ENCODE measurements at regions not wholly inside any gene's neighbourhood (a gene's known extent, or its start where the extent isn't known, plus 50 kb on each side); places are given as distances from the start of the nearest gene placed in this dataset.

DNA sequence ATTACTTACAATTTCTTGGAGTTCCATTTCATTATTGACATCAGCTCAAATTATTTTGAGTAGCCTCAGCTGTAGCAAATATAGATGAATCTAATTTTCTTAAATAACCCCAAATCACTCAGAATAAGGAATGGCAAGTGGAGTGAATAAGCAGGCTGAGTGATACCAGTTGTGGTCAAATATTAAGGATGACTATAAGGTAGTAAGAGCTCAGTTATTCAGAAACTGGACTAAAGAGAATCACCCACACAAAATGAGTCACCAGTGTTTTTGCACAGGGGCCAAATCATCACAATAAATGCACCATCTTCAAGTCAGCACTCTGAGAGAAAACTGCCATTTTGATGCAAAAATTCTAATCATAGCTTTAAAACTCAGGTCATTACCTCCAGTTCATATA lies 128.9 kb upstream of the TARS1 start:
- BruUV-seq (replicated peaks), result no TSS peak
- no peaks in the 10 kb centered on the region for H3K27me3 Mint-ChIP-seq (ENCODE audit: insufficient read depth, unreplicated experiment)
- no peak overlapping the region for H3K4me3 Mint-ChIP-seq (ENCODE audit: unreplicated experiment)
- ChIA-PET CTCF (interaction anchor here (0.5 to 1.5 kb wide), 7 partner anchors 8 to 698 kb away, joined by 3 to 5 read pairs (median 3); no protein-coding TSS in a partner anchor), POLR2A (interaction anchor here (0.5 to 5.6 kb wide), 9 partner anchors 8 to 363 kb away, joined by 3 to 23 read pairs (median 7); partner anchors contain the start of gene TARS1)
- H3K4me1 Mint-ChIP-seq (ENCODE audit: insufficient read depth, unreplicated experiment), result peaks cover 36% of the 10 kb centered on the region
- peak; percentile 53 for DNase-seq (ENCODE audit: unreplicated experiment)
- TF ChIP-seq, protein P1, sequence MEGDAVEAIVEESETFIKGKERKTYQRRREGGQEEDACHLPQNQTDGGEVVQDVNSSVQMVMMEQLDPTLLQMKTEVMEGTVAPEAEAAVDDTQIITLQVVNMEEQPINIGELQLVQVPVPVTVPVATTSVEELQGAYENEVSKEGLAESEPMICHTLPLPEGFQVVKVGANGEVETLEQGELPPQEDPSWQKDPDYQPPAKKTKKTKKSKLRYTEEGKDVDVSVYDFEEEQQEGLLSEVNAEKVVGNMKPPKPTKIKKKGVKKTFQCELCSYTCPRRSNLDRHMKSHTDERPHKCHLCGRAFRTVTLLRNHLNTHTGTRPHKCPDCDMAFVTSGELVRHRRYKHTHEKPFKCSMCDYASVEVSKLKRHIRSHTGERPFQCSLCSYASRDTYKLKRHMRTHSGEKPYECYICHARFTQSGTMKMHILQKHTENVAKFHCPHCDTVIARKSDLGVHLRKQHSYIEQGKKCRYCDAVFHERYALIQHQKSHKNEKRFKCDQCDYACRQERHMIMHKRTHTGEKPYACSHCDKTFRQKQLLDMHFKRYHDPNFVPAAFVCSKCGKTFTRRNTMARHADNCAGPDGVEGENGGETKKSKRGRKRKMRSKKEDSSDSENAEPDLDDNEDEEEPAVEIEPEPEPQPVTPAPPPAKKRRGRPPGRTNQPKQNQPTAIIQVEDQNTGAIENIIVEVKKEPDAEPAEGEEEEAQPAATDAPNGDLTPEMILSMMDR (IDR thresholded peaks at IDR 0.05; ENCODE audit: unreplicated experiment), result no peak
- peaks cover 18% of the 10 kb centered on the region for H3K9me3 Mint-ChIP-seq (ENCODE audit: unreplicated experiment)
- intact Hi-C loops (cut with micrococcal nuclease), result no loop called here
- H3K27ac Mint-ChIP-seq (ENCODE audit: low read depth, unreplicated experiment), result peak overlapping the region; percentile 97
- H3K36me3 Mint-ChIP-seq (ENCODE audit: insufficient read depth, unreplicated experiment), result no peaks in the 10 kb centered on the region

DNA sequence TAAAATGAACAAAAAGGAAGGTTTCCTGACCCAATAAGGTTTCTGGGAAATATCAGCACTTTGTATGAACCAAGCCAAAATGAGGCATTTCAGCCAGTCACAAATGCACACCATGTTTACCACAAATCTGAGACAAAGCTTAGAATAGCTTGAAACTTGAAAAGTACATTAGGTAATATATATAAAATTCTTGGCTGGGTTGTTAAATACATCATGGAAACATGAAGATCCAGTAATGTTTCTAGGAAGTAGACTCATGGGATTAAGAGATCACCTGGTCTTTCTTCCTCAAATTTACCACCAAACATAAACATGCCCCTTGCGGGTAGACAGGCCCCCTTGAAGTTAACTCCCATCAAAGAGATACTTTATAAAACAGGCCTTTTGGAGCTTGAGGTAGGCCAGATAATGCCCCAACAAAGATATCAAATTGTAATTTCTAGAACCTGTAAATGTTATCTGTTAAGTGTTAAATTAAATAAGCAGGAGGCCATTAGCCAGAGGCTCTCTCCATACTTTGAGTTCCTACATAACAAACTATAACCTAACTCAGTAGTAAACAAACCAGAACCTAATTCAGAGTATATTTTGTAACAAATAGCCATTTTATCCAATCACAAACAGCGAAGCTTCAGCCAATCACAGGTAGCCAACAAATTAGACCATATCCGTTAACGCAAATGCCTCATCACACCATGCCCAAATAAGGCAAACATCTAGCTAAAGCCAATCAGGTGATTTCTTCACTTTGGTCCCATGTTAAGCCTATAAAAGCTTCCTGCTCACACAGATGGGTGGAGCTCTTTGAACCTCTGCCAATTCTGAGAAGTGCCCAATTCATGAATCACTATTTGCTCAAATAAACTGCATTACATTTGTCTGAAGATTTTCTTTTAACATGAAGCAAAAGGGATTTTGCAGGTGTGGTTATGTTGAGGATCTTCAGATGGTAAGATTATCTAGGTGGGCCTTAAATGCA lies 127.9 kb upstream of the TARS1 start:
- DNase-seq (ENCODE audit: unreplicated experiment), result peak; percentile 95
- intact Hi-C loops (cut with micrococcal nuclease), result no loop called here
- TSS peak; percentile 94 for BruUV-seq (replicated peaks)
- no peaks in the 10 kb centered on the region for H3K27me3 Mint-ChIP-seq (ENCODE audit: insufficient read depth, unreplicated experiment)
- TF ChIP-seq, protein P1 (IDR thresholded peaks at IDR 0.05; ENCODE audit: unreplicated experiment), result no peak
- peaks cover 18% of the 10 kb centered on the region for H3K9me3 Mint-ChIP-seq (ENCODE audit: unreplicated experiment)
- peak overlapping the region; percentile 97 for H3K27ac Mint-ChIP-seq (ENCODE audit: low read depth, unreplicated experiment)
- CTCF ChIA-PET, result interaction anchor here (0.6 to 1.5 kb wide), 5 partner anchors 11 to 699 kb away, joined by 3 to 5 read pairs (median 3); no protein-coding TSS in a partner anchor
- no peak overlapping the region for H3K4me3 Mint-ChIP-seq (ENCODE audit: unreplicated experiment)
- H3K36me3 Mint-ChIP-seq (ENCODE audit: insufficient read depth, unreplicated experiment), result no peaks in the 10 kb centered on the region
- POLR2A ChIA-PET, result interaction anchor here (0.8 to 5.6 kb wide), 10 partner anchors 9 to 685 kb away, joined by 3 to 23 read pairs (median 5); partner anchors contain the start of gene TARS1
- peaks cover 36% of the 10 kb centered on the region for H3K4me1 Mint-ChIP-seq (ENCODE audit: insufficient read depth, unreplicated experiment)

DNA sequence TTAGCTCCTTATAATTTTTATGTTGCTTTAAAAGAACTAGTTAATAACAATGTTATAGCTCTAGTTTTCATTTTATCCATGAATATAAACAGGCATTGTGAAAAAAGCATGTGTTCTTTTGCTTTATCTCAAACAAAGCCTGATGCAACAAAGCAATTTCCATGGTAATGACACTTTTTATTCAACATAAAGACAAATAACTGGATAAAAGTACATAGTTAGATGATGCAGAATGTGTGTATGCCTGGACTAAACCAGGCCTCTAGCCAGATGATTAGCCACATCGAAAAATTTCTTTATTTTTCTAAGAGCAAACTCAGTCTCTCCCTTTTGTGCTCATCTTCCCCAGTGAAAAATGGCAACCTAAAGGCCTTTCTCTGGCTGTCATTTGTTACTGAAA lies 125.6 kb upstream of the TARS1 start:
- no TSS peak for BruUV-seq (replicated peaks)
- peaks cover 27% of the 10 kb centered on the region for H3K4me1 Mint-ChIP-seq (ENCODE audit: insufficient read depth, unreplicated experiment)
- CTCF ChIA-PET, result interaction anchor here (0.5 to 1.4 kb wide), 3 partner anchors 42 to 395 kb away, joined by 3 to 4 read pairs (median 4); no protein-coding TSS in a partner anchor
- intact Hi-C loops (cut with micrococcal nuclease), result no loop called here
- H3K9me3 Mint-ChIP-seq (ENCODE audit: unreplicated experiment), result peaks cover 18% of the 10 kb centered on the region
- H3K27me3 Mint-ChIP-seq (ENCODE audit: insufficient read depth, unreplicated experiment), result no peaks in the 10 kb centered on the region
- H3K27ac Mint-ChIP-seq (ENCODE audit: low read depth, unreplicated experiment), result peak overlapping the region; percentile 44
- no peak for DNase-seq (ENCODE audit: unreplicated experiment)
- no peak overlapping the region for H3K4me3 Mint-ChIP-seq (ENCODE audit: unreplicated experiment)
- POLR2A ChIA-PET, result interaction anchor here (0.6 kb wide), 1 partner anchor 604 kb away, joined by 4 read pairs; the partner anchor contains the start of gene NPR3
- TF ChIP-seq, protein P1 (IDR thresholded peaks at IDR 0.05; ENCODE audit: unreplicated experiment), result no peak
- H3K36me3 Mint-ChIP-seq (ENCODE audit: insufficient read depth, unreplicated experiment), result no peaks in the 10 kb centered on the region

DNA sequence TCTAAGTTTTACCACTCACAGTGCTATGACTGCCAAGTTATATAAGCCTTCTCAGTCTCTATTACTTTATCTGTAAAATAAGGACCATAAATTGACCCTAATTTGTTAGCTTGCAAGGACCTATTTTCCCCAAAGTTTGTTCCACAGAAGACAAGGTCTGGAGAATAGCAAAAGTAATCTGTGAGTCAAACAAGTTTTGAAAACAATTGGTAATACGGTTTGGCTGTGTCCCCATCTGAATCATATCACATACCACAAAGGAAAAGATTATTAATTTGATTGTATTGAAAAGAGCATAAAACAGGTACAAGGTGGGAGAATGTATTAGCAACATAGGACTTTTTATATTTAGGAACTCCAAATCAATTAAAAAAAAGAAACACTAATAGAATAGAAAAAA lies 124.0 kb upstream of the TARS1 start:
- intact Hi-C loops (cut with micrococcal nuclease), result no loop called here
- no peak for DNase-seq (ENCODE audit: unreplicated experiment)

More for the DNA sequence above, 124.0 kb upstream of the TARS1 start:
- H3K27ac Mint-ChIP-seq (ENCODE audit: low read depth, unreplicated experiment), result no peak overlapping the region
- peaks cover 3% of the 10 kb centered on the region for H3K9me3 Mint-ChIP-seq (ENCODE audit: unreplicated experiment)
- no TSS peak for BruUV-seq (replicated peaks)
- ChIA-PET CTCF (interaction anchor here (0.6 kb wide), 1 partner anchor 652 kb away, joined by 3 read pairs; no protein-coding TSS in a partner anchor), POLR2A (interaction anchor here (2.2 kb wide), 1 partner anchor 17 kb away, joined by 5 read pairs; no protein-coding TSS in a partner anchor)
- peaks cover 11% of the 10 kb centered on the region for H3K4me1 Mint-ChIP-seq (ENCODE audit: insufficient read depth, unreplicated experiment)
- TF ChIP-seq, protein P1 (IDR thresholded peaks at IDR 0.05; ENCODE audit: unreplicated experiment), result no peak
- no peak overlapping the region for H3K4me3 Mint-ChIP-seq (ENCODE audit: unreplicated experiment)
- no peaks in the 10 kb centered on the region for H3K27me3 Mint-ChIP-seq (ENCODE audit: insufficient read depth, unreplicated experiment)
- no peaks in the 10 kb centered on the region for H3K36me3 Mint-ChIP-seq (ENCODE audit: insufficient read depth, unreplicated experiment)
